ENCODE measurements at regions not wholly inside any gene's neighbourhood (a gene's known extent, or its start where the extent isn't known, plus 50 kb on each side); places are given as distances from the start of the nearest gene placed in this dataset.
"Not testable (repeated sequence)": the region's sequence is repeated elsewhere in the genome, so short reads cannot be mapped to it uniquely, and the experiment has no call there.

DNA sequence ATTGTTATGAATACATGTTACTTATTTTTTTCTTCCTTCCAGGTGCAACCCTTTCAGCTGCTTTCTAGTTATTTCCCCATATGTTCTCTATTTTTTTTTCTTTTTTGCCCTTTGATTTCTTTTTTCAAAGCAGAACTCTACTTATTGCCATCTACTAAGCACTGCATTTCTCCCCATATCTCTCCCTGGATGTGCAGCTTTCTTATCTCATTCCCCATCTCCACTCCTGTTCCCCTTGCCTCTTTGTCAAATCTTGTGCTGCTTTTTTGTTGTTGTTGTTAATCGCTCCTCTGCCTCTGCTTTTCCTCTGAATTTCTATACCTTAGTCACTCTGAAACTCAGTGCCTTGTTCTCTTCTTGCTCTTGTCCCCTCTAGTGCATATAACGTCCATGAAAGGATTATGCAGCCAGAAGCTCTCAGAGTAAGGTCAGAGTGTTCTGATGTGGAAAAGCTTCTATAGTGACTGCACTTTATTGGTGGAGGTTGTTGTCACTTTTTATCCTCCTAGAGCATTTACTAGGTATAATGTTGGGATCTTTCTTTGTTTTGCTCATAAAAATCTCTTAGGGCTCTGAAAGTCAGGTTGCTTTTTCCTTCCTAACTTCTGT, 51.1 kb upstream of the JADE1 start:
- TF ChIP-seq, protein P1, sequence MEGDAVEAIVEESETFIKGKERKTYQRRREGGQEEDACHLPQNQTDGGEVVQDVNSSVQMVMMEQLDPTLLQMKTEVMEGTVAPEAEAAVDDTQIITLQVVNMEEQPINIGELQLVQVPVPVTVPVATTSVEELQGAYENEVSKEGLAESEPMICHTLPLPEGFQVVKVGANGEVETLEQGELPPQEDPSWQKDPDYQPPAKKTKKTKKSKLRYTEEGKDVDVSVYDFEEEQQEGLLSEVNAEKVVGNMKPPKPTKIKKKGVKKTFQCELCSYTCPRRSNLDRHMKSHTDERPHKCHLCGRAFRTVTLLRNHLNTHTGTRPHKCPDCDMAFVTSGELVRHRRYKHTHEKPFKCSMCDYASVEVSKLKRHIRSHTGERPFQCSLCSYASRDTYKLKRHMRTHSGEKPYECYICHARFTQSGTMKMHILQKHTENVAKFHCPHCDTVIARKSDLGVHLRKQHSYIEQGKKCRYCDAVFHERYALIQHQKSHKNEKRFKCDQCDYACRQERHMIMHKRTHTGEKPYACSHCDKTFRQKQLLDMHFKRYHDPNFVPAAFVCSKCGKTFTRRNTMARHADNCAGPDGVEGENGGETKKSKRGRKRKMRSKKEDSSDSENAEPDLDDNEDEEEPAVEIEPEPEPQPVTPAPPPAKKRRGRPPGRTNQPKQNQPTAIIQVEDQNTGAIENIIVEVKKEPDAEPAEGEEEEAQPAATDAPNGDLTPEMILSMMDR (IDR thresholded peaks at IDR 0.05; ENCODE audit: control insufficient read depth, insufficient read depth, low read depth, low read length, missing control alignments): no peak
- DNase-seq (ENCODE audit: low read depth): no peak
- no peak overlapping the region for H3K4me3 ChIP-seq (ENCODE audit: control insufficient read depth, low read depth, low read length)

DNA sequence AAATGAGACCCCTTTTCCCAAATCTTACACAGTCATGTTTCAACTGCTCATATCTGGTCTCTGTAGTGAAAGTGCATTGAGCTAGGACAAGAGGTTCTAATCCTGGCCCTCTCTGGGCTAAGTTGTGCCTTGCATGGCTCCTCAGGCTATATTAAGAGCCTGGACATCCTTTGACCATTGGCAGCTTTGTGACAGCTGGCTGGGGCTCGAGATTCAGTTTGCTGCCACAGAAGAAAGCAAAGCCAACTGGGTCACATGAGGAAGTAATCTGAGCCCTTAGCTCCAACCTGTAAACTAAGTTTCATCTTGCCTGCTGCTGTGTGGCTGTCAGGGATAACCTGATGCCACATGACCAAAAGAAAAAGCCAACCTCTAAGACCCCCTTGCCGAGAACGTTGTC, 51.8 kb upstream of the JADE1 start:
- TF ChIP-seq, protein P1 (IDR thresholded peaks at IDR 0.05; ENCODE audit: control insufficient read depth, insufficient read depth, low read depth, low read length, missing control alignments): no peak
- no peak overlapping the region for H3K4me3 ChIP-seq (ENCODE audit: control insufficient read depth, low read depth, low read length)
- no peak for DNase-seq (ENCODE audit: low read depth)

DNA sequence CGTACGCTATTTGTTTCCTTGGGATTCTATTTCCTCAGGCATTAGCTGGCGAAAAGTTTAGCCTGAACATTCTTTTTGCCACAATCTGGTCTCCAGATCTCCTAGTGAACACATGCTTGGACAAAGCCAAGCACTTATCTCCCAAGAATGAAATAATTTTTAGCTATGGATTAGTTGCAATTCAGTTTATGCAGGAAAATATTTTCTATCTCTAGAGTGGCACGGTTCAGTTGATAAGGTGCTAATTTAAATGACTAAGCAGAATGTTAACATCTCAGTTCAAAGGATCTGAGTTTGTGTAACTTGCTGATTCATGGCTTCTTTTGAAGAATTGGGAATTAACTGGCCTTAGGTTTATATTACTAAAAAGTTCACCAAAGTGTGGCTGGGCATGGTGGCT, 58.1 kb upstream of the JADE1 start:
- no peak for DNase-seq (ENCODE audit: low read depth)
- TF ChIP-seq, protein P1 (IDR thresholded peaks at IDR 0.05; ENCODE audit: control insufficient read depth, insufficient read depth, low read depth, low read length, missing control alignments): no peak

DNA sequence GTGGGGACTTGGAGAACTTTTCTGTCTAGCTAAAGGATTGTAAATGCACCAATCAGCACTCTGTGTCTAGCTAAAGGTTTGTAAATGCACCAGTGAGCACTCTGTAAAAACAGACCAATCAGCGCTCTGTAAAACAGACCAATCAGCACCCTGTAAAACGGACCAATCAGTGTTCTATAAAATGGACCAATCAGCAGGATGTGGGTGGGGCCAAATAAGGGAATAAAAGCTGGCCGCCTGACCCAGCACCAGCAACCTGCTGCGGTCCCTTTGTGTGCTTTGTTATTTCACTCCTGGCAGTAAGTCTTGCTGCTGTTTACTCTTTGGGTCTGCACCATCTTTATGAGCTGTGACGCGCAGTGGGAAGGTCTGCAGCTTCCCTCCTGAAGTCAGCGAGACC, 67.8 kb upstream of the JADE1 start:
- not testable (repeated sequence) for DNase-seq (ENCODE audit: low read depth); H3K4me3 ChIP-seq (ENCODE audit: control insufficient read depth, low read depth, low read length)

More for the DNA sequence above, 58.1 kb upstream of the JADE1 start:
- no peak overlapping the region for H3K4me3 ChIP-seq (ENCODE audit: control insufficient read depth, low read depth, low read length)

DNA sequence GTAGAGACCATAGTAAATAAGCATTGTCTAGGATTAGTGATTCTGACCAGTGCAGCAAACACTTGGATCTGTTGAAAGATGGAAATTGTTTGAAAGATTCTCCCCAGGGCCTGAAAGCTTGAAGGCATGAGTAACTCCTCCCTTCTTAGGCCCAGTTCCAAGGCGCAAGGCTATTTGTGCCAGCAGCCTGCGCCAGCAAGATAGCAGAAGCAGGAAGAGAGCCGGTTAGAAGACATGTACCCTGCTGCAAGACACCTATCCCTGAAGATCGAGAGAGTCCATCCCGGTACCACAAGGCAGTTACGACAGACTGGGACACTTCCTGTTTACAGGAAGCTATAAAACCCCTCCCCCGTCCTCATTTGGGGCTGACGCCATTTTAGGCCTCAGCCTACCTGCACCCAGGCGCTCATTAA, 72.4 kb upstream of the JADE1 start:
- TF ChIP-seq, protein P1 (IDR thresholded peaks at IDR 0.05; ENCODE audit: control insufficient read depth, insufficient read depth, low read depth, low read length, missing control alignments): no peak
- DNase-seq (ENCODE audit: low read depth): no peak
- no peak overlapping the region for H3K4me3 ChIP-seq (ENCODE audit: control insufficient read depth, low read depth, low read length)

DNA sequence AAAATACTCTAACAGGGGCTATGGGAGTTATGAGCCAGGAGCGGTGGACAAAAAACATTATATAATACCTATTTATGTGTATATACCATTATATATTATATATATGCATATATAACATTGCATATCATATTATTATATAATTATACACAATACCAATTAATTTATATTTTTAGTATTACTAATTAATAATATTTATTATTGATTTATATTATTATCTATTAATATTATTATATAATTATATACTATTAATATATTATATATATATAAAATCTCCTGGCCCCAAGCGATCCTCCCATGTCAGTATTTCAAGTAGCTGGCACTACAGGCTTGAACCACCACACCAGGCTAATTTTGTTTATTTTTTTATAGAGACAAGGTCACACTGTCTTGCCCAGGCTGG, 73.8 kb upstream of the JADE1 start:
- TF ChIP-seq, protein P1 (IDR thresholded peaks at IDR 0.05; ENCODE audit: control insufficient read depth, insufficient read depth, low read depth, low read length, missing control alignments): no peak
- no peak for DNase-seq (ENCODE audit: low read depth)
- no peak overlapping the region for H3K4me3 ChIP-seq (ENCODE audit: control insufficient read depth, low read depth, low read length)

DNA sequence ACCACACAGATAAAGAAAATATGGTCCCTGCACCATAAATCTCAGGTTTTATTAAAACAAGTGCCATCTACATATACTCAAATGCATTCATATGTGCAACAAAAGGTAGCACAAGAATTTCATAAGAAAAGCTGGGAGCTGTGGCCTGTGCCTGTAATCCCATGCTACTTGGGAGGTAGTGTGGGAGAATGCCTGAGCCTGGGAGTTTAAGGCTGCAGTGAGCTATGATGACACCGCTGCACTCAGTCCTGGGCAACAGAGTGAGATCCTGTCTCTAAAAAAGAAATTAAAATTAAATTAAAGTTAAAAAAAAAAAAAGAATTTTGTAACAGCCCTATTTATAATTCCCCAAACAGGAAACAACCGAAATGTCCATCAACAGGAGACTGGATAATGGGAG, 81.3 kb upstream of the JADE1 start:
- no peak overlapping the region for H3K4me3 ChIP-seq (ENCODE audit: control insufficient read depth, low read depth, low read length)
- TF ChIP-seq, protein P1 (IDR thresholded peaks at IDR 0.05; ENCODE audit: control insufficient read depth, insufficient read depth, low read depth, low read length, missing control alignments): no peak
- DNase-seq (ENCODE audit: low read depth): no peak

All from AG09309 (cell line).